GM19043 (cell line): ENCODE measurements at regions not wholly inside any gene's neighbourhood (a gene's known extent, or its start where the extent isn't known, plus 50 kb on each side); places are given as distances from the start of the nearest gene placed in this dataset.

Experiments used
- ATAC-seq: cut with Tn5 transposase; IDR thresholded peaks from one replicate; pipeline ENCODE4 v1.9.1; 2021; ENCODE audit warnings: low read depth; ENCODE audit not compliant: unreplicated experiment

- ATAC-seq = no peak
Observed at GRCh38 chr7:42405782-42406181, 168.8 kb upstream of the GLI3 start.

DNA sequence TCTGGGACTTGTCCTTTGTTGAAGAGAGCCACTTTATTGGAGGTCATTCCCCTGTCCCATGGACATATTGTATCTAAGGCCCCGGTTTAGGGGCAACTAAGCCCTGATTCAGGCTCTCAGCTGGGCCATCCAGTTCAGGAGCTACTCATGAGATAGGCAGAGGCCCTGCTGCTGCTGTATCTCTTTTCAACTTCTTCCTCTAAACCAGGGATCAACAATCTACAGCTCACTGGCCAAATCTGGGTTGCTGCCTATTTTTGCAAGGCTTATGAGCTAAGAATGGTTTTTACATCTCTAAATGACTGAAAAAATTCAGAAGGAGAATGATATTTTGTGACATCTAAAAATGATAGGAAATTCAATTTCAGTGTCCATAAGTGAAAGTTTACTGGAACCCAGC is 166.8 kb upstream of the GLI3 start:
- no peak for ATAC-seq

DNA sequence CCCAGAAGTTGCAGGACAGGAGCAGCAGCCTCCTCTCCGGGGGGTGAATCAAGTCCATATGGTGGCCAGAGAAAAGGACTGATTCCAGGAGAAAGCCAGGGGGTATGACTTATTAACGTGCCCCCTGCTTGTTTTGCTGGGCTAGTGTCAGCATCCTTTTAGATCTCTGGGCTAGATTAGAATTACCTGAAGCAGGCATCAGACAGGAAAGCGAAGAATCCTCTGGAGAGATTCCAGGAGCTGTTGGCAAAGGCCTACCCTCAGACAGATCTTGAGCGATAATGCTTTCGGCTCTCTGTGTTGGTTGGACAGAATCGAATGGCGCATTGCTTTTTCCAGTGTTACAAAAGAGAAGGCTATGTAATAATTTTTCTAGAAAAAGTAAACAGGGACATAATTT is 164.0 kb upstream of the GLI3 start:
- ATAC-seq = no peak

- ATAC-seq = no peak
Observed at GRCh38 chr7:42400211-42400772, 163.3 kb upstream of the GLI3 start.

- ATAC-seq = no peak
Observed at GRCh38 chr7:42395607-42396006, 158.6 kb upstream of the GLI3 start.

- ATAC-seq = no peak
Observed at GRCh38 chr7:42392826-42393225, 155.8 kb upstream of the GLI3 start.

GRCh38 chr7:42389697-42390096 is 152.7 kb upstream of the GLI3 start:
- ATAC-seq = no peak

GRCh38 chr7:42385912-42386311 is 148.9 kb upstream of the GLI3 start:
- ATAC-seq = no peak

- no peak for ATAC-seq
Observed at GRCh38 chr7:42381161-42381560, 144.2 kb upstream of the GLI3 start.

GRCh38 chr7:42380401-42380800 is 143.4 kb upstream of the GLI3 start:
- no peak for ATAC-seq

DNA sequence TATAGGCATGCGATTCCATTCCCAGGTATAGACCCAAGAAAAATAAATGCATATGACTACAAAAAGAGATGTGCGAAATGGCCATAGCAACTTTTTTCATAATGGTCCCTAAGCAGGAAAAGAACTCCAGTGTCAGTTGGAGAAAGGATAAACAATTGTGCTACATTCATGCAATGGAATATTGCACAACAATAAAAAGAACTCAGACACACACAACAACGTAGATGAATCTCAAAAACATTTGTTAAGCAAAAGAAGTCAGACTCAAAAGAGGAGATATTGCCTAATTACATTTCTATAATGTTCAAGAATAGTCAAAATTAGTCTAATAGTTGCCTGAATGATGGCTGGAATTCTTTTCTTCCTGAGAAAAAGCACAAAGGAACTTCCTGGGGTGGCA is 141.1 kb upstream of the GLI3 start:
- ATAC-seq = no peak

DNA sequence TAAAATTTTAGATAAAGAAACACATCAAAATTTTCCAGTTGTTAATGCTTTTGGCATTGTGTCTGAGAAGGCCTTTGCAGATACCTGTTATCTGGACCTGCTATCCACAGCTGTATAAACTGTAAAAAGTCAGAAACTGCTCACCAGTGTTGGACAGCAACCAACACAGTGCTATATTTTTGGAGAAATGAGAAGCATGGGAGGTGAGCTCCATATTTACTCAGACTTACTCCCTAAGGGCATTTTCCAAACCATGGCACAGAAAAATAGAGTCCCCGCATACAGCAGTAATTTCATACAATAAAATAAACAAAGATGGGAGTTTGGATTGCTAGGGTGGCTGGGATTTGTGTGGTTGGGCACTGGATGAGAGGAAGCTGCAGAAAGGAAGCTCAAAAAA is 136.3 kb upstream of the GLI3 start:
- no peak for ATAC-seq

DNA sequence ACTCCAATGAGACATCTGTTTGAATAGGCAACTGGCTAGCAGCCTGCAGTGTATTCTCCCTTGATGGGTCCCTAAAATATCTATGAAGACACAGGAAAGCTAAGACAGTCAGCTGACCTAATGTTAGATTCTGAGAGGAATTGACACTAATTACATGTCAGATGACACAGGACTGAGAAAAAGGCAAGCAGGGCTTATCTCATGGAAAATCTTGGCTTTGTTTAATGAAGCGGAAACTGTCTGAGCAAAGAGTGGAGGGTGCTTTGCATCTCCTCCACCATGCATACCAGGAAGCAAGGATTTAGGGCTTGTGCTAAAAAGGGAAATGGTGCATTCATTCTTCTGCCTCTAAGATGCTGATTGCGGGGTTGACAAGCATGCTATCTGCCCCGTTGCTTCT is 135.5 kb upstream of the GLI3 start:
- no peak for ATAC-seq

DNA sequence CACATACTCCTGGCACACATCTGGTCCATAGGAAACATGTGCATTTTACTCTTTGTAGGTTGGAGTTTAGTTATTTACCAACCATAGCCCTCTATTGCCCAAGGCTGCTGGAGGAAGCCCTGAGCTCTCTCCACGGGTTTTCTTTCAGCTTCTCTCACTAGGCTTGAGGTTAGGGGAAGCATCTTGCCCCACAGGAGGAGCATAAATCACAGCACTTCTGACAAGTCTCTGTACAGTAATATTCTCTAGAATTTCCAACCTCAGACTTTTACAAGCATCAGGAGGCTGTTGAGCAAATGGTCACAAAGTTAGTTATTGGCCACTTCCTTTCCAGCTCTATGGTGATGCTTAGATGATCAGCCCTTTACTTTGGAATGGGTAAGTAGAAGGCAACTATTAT is 122.9 kb upstream of the GLI3 start:
- no peak for ATAC-seq

- ATAC-seq = no peak
Observed at GRCh38 chr7:42351316-42351935, 114.4 kb upstream of the GLI3 start.

- ATAC-seq = no peak
Observed at GRCh38 chr7:42350801-42351200, 113.8 kb upstream of the GLI3 start.

DNA sequence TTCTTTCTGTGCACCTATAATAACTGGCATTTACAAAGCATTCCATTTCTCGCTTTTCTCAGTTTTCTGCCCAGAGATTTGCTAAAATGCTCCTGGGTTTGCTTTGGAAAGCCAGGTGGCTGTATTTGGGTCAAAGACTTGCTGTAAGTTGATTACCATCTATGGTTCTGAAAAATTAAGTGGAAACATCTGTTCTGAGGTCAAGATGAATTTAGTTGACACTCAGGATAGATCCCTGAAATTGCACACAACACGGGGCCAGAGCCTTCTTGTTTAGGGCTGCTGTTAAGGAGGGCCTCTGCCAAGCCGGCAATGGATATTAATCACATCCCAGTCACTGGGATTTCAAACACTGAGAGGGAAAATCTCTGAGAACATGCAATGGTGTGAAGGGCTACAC is 111.6 kb upstream of the GLI3 start:
- no peak for ATAC-seq

DNA sequence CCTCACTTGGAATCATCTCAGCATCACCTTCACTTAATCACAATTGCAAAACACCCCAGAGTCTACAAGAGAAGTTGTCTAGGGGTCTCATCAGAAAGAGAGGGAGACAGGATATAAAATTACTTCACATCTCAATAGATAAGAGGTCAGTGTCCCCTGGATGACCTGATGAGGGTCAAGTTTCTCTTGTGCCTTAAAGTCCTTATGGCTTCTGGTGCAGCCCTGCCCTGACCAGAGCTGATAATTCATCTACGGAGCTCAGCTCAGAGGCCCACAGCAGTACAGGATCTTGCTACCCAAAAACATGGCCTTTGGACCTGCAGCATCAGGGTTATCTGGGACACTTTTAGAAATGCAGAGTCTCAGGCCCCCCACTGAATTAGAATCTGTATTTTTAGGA is 111.1 kb upstream of the GLI3 start:
- ATAC-seq = no peak

DNA sequence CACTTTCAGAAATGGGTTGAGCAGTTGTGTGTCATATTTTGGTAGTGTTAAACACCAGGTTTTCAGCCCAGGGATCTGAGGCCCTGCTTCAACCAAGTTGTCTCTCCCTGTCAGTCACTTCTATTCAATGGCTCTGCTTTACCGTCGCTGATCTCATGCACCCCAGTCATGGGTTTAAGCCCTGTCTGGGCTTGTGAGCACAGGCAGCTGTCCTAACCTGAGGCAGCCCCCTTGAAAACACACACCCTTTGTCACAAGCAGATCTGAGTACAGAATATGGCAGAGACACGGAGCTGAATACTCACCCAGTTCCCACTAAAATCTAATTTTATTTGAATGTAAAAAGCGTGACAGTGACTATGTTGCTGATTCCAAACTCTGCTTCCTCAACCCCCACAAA is 110.6 kb upstream of the GLI3 start:
- ATAC-seq = no peak

GRCh38 chr7:42345478-42346299 is 108.7 kb upstream of the GLI3 start:
- ATAC-seq = no peak

DNA sequence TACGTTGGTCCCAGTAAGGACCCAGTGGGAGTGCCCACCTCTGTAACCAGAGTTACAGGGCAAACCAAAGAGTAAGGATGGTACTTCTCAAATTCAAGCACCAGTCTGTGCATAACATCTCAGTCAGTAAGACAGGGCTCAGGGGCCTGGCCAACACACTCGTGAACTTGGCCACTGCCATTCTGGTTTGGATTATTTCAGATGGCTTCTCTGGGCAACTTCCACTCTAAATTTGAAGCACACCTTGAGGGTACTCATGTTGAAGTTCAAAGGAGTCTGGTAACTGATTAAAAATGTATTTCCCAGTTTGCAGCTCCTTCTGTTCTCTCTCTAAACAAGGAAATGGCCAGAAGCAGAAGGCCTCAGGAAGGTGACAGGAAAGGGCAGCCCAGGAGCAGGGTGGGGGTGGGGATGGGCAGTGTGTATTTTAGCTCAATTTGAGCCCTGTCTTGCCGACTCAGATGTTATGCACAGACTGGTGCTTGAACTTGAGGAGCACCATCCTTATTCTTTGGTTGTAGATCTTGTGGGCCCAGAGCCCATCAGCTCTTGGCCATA is 107.3 kb upstream of the GLI3 start:
- ATAC-seq = no peak

- ATAC-seq = no peak
Observed at GRCh38 chr7:42342381-42342780, 105.4 kb upstream of the GLI3 start.
